Progenitor cell of endocrine pancreas (in vitro differentiated cells): ENCODE measurements at regions not wholly inside any gene's neighbourhood (a gene's known extent, or its start where the extent isn't known, plus 50 kb on each side); places are given as distances from the start of the nearest gene placed in this dataset.

Experiments used
- DNase-seq: peaks from one replicate; pipeline ENCODE4 v3.0.0; 2021; ENCODE audit warnings: low spot score; ENCODE audit not compliant: unreplicated experiment
- H3K27ac Mint-ChIP-seq: 2 replicates; pipeline ENCODE4 v1.8.0; 2021; ENCODE audit warnings: mild to moderate bottlenecking, moderate library complexity, mixed read lengths
- H3K27me3 Mint-ChIP-seq: 2 replicates; pipeline ENCODE4 v1.8.0; 2021; ENCODE audit warnings: mixed read lengths
- H3K36me3 Mint-ChIP-seq: 2 replicates; pipeline ENCODE4 v1.8.0; 2022; ENCODE audit warnings: mixed read lengths; ENCODE audit not compliant: insufficient read depth
- H3K4me1 Mint-ChIP-seq: 2 replicates; pipeline ENCODE4 v1.8.0; 2021; ENCODE audit warnings: low read depth, mixed read lengths
- H3K4me3 Mint-ChIP-seq: 2 replicates; pipeline ENCODE4 v1.8.0; 2021; ENCODE audit warnings: low read depth, mild to moderate bottlenecking, moderate library complexity, mixed read lengths
- H3K9me3 Mint-ChIP-seq: 2 replicates; pipeline ENCODE4 v1.8.0; 2021; ENCODE audit warnings: low read depth, mixed read lengths
- CTCF ChIP-seq: fragments of 200-600 bp; sonication (generic); IDR thresholded peaks from one replicate; pipeline ENCODE4 v1.5.0; 2021; ENCODE audit warnings: antibody characterized with exemption, mild to moderate bottlenecking; ENCODE audit not compliant: unreplicated experiment

GRCh38 chr2:116211719-116212118, 1602.8 kb upstream of the DDX18 start:
- H3K4me1 Mint-ChIP-seq: no peaks in the 10 kb centered on the region
- no peaks in the 10 kb centered on the region for H3K36me3 Mint-ChIP-seq
- no peak overlapping the region for H3K4me3 Mint-ChIP-seq
- peaks cover 3% of the 10 kb centered on the region for H3K27me3 Mint-ChIP-seq
- no peak for TF ChIP-seq CTCF
- no peak for DNase-seq
- H3K27ac Mint-ChIP-seq: no peak overlapping the region
- no peaks in the 10 kb centered on the region for H3K9me3 Mint-ChIP-seq

DNA sequence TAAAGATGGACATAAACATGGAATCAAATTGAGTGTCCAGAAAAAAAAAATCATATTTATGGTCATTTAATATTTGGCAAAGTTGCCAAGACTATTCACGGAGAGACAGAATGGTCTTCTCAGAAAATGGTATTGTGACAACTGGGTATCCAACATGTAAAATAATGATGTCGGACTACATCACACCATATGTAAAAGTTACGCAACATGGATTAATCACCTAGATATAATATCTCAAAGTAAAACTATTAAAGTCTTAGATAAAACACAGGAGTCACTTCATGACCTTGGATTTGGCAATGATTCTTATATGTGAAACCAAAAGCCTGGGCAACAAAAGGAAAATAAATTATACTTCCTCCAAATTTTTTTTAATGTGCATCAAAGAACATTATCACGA, 1591.7 kb upstream of the DDX18 start:
- H3K27me3 Mint-ChIP-seq: no peaks in the 10 kb centered on the region
- no peaks in the 10 kb centered on the region for H3K36me3 Mint-ChIP-seq
- DNase-seq: no peak
- H3K4me3 Mint-ChIP-seq: no peak overlapping the region
- no peaks in the 10 kb centered on the region for H3K4me1 Mint-ChIP-seq
- no peak overlapping the region for H3K27ac Mint-ChIP-seq
- no peaks in the 10 kb centered on the region for H3K9me3 Mint-ChIP-seq
- TF ChIP-seq CTCF: no peak

GRCh38 chr2:116223912-116224311, 1590.6 kb upstream of the DDX18 start:
- Mint-ChIP-seq H3K36me3 (no peaks in the 10 kb centered on the region), H3K4me1 (no peaks in the 10 kb centered on the region), H3K27ac (no peak overlapping the region), H3K27me3 (no peaks in the 10 kb centered on the region), H3K9me3 (no peaks in the 10 kb centered on the region), H3K4me3 (no peak overlapping the region)
- DNase-seq: no peak
- TF ChIP-seq CTCF: no peak

DNA sequence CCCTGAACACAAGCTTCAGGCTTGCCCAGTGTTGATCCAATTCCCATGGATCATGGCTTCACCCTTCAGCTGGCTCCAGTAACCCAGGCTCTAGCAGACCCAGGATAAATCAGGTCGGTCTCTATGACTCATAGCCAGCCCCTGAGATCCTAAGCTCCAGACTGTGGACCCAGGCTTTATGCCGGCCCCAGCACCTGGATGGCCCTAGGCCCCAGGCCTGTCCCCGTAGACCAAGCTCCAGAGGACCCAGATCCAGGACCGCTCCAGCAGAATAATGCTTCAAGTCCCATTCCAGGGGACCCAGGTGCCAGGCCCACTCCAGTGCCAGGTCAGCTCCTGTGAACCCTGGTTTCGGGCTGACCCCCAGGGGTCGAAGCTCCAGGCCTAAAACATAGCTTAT, 1589.9 kb upstream of the DDX18 start:
- no peak for TF ChIP-seq CTCF
- H3K4me1 Mint-ChIP-seq: no peaks in the 10 kb centered on the region
- no peaks in the 10 kb centered on the region for H3K9me3 Mint-ChIP-seq
- no peaks in the 10 kb centered on the region for H3K36me3 Mint-ChIP-seq
- DNase-seq: no peak
- H3K27ac Mint-ChIP-seq: no peak overlapping the region
- no peaks in the 10 kb centered on the region for H3K27me3 Mint-ChIP-seq
- no peak overlapping the region for H3K4me3 Mint-ChIP-seq

DNA sequence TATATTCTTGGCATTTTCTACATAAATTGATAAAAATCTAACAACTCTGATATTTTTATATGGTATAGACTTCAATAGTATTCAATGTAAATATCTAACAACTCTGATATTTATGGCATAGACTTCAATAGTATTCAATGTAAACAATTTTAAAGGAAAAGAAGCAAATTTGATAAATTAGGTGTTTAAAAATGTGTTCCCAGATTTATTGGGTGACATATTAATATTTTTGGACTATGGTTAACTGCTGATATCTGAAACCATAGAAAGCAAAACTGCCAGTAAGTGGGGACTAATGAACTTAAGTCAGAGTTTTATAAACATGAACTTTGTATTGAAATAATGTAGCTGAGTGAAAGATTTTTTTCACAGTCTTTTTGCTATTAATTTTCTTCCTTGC, 1576.0 kb upstream of the DDX18 start:
- DNase-seq: no peak
- Mint-ChIP-seq H3K4me3 (no peak overlapping the region), H3K4me1 (no peaks in the 10 kb centered on the region), H3K27ac (no peak overlapping the region), H3K36me3 (no peaks in the 10 kb centered on the region), H3K27me3 (no peaks in the 10 kb centered on the region), H3K9me3 (peaks cover 16% of the 10 kb centered on the region)
- no peak for TF ChIP-seq CTCF
